ENCODE measurements at regions not wholly inside any gene's neighbourhood (a gene's known extent, or its start where the extent isn't known, plus 50 kb on each side); places are given as distances from the start of the nearest gene placed in this dataset.

DNA sequence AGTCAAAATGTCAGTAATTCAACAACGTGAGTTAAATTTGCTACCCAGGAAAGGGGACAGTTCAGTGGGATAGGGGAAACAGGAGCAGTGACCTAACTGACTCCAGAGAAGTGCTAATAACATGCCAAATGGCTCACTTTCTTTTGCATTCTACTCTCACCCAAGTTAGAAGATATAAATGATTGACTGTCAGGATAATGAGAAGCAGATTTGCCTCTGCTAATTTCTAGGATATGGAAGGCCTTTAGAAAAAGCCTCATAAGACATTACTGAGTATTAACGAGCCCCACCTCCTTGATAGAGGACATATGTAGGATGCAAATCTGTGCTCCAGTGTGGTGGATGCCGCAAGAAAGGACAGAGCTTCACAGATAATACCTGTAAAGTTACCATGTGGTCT lies 318.6 kb upstream of the NT5C1B start:
- dilution Hi-C loops (cut with HindIII; ENCODE audit: low sequenced_read_pairs, unreplicated experiment) (no loop called here), in situ Hi-C loops (cut with MboI; ENCODE audit: low sequenced_read_pairs) (no loop called here), intact Hi-C loops (cut with micrococcal nuclease) (no loop called here)
- peaks cover 9% of the 10 kb centered on the region for H3K4me1 ChIP-seq (ENCODE audit: control insufficient read depth, insufficient read depth, low read length)
- no peak overlapping the region for H4K91ac ChIP-seq (ENCODE audit: insufficient read depth, low read depth, low read length)
- BruUV-seq (replicated peaks) = no TSS peak
- no peak overlapping the region for H4K8ac ChIP-seq (ENCODE audit: low read depth in 2 of 2, low read length in 2 of 2)
- peaks cover 4% of the 10 kb centered on the region; the same call in 1 of the 2 replicates for H3K9me3 ChIP-seq (ENCODE audit: control insufficient read depth, insufficient read depth, low read length)
- no peak overlapping the region for H2BK20ac ChIP-seq (ENCODE audit: low read depth, low read length)
- H3K23ac ChIP-seq (ENCODE audit: low read depth, low read length) = no peak overlapping the region
- H3K4me3 ChIP-seq (ENCODE audit: insufficient read depth, low read depth, low read length) = no peak overlapping the region
- H2AK5ac ChIP-seq (ENCODE audit: low read depth, low read length) = no peak overlapping the region
- peaks cover 17% of the 10 kb centered on the region for H3K9me1 ChIP-seq (ENCODE audit: insufficient read depth, low read length)
- H3K79me1 ChIP-seq (ENCODE audit: low read depth in 1 of 2, low read length in 2 of 2) = peaks cover 0 to 5% of the 10 kb centered on the region in 2 experiments; a peak in 1 of 4 replicates
- no CpG with 5 or more reads among the region's 3 CpGs for WGBS, 2 experiments (ENCODE audit: extremely low coverage in 2 of 2, insufficient read length in 1 of 2)
- ChIA-PET CTCF (no interaction called here), POLR2A (ENCODE audit: unreplicated experiment) (no interaction called here)
- H4K5ac ChIP-seq (ENCODE audit: low read depth, low read length) = no peak overlapping the region
- DNase-seq = no peak
- no peak overlapping the region for H2BK120ac ChIP-seq (ENCODE audit: low read depth, low read length)
- H3K36me3 ChIP-seq (ENCODE audit: control insufficient read depth, insufficient read depth, low read length) = no peaks in the 10 kb centered on the region
- H2BK5ac ChIP-seq (ENCODE audit: low read depth, low read length, poor library complexity, severe bottlenecking) = no peak overlapping the region
- no peak overlapping the region for H2AK9ac ChIP-seq (replicated peaks; ENCODE audit: low read depth, low read length, poor library complexity)
- H3K4me2 ChIP-seq (ENCODE audit: low read depth, low read length) = no peak overlapping the region
- no peak for ATAC-seq (ENCODE audit: low read depth)
- TF ChIP-seq ELK1 (IDR thresholded peaks at IDR 0.05; ENCODE audit: borderline replicate concordance, low read depth, low read length) (no peak), BHLHE40 (IDR thresholded peaks at IDR 0.05; ENCODE audit: low read depth, low read length) (no peak), CHD1 (IDR thresholded peaks at IDR 0.05; ENCODE audit: low read depth, low read length) (no peak), USF2 (IDR thresholded peaks at IDR 0.05; ENCODE audit: low read depth, low read length) (no peak), CEBPB (IDR thresholded peaks at IDR 0.05; ENCODE audit: low read depth, low read length) (no peak), FOS (IDR thresholded peaks at IDR 0.05; ENCODE audit: low read depth, low read length) (no peak), RFX5 (IDR thresholded peaks at IDR 0.05; ENCODE audit: low read depth, low read length) (no peak), POLR2A (IDR thresholded peaks at IDR 0.05; ENCODE audit: low read depth, low read length) (no peak), MXI1 (IDR thresholded peaks at IDR 0.05; ENCODE audit: borderline replicate concordance, low read depth, low read length) (no peak)
- no peaks in the 10 kb centered on the region for H4K20me1 ChIP-seq (ENCODE audit: insufficient read depth, low read length)
- no peak overlapping the region for H3K56ac ChIP-seq (ENCODE audit: extremely low read depth, insufficient read depth, low read length)
- no peak overlapping the region for H2BK15ac ChIP-seq (ENCODE audit: low read depth, low read length)
- no peak overlapping the region for H3K27ac ChIP-seq (ENCODE audit: insufficient read depth, low read length)
- no peaks in the 10 kb centered on the region for H3K27me3 ChIP-seq (ENCODE audit: control insufficient read depth, insufficient read depth, low read length)
- no peak overlapping the region; the same call in 1 of the 2 replicates for H3K18ac ChIP-seq (ENCODE audit: low read depth, low read length)
- no peak overlapping the region for H3K4ac ChIP-seq (ENCODE audit: low read depth, low read length)
- H2AFZ ChIP-seq (replicated peaks; ENCODE audit: low read length, poor library complexity) = no peak overlapping the region
- no peak overlapping the region for H3K14ac ChIP-seq (replicated peaks; ENCODE audit: low read depth, low read length)
- no peak overlapping the region for H3K9ac ChIP-seq (ENCODE audit: low read depth, low read length)

Measured in IMR-90 (cell line).